MV-4-11 (cell line): ENCODE measurements at regions not wholly inside any gene's neighbourhood (a gene's known extent, or its start where the extent isn't known, plus 50 kb on each side); places are given as distances from the start of the nearest gene placed in this dataset.

Source experiments
- DNase-seq: peaks from one replicate; lab custom pipeline; 2025; lab: John Stamatoyannopoulos, UW

- DNase-seq: no peak
These were observed 496.3 kb downstream of the SLC4A3 start for GRCh38 chr2:220123751-220124150.

DNA sequence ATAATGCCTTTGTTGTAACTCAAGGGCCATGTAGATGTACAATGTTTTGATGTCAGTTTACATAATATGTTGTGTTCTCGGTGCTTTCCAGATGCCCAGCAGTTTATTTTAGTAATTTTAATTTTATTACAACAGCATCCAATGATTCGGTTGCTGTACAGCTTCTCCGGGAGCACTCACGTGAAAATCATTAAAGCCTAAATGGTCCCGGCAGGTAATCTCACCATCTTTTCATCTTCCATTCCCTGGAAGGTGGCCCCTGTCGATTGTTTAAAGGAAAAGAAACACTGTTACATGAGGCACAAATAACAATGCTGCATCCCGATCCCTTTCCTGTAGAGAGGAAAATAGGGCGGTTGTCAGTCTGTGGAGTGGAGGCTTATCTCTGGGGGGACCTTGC is 498.1 kb downstream of the SLC4A3 start:
- no peak for DNase-seq

GRCh38 chr2:220127311-220127710 is 499.9 kb downstream of the SLC4A3 start:
- no peak for DNase-seq

DNA sequence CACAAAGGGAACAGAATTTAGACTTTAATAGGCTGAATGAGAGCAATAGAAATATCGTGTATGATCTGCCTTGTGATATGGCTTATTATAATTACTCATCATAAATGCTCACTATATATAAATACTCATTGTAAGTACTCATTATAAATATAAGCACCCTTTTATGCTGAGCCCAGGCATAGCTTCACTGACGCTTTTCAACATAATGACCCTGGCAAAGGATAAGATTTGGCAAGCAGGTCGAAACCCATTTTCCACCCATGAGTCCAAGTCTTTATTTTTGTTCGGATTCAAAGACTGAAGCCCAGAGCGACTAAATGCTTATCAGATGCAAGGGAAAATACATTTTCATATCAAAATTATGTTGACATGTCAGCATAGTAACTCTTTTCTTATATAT is 500.4 kb downstream of the SLC4A3 start:
- no peak for DNase-seq

DNA sequence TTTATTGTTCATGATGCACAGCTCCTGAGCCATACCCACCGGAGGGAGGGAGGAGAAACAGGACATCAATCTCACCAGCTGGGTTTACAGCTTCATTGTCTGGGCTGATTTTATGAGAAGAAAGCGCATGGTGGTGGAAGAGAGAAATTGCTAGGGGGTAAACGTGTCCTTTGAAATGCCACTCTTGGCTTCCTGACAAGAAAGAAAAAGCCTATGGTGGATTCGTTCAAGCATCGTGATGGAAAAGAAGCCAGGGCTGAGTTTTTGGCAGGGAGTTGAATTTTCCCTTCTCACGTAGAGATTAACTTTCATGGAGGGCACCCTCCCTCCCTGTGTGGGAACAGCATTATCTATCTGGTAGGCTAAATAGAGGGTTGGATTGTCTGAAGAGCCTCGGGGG is 502.0 kb downstream of the SLC4A3 start:
- DNase-seq: no peak

DNA sequence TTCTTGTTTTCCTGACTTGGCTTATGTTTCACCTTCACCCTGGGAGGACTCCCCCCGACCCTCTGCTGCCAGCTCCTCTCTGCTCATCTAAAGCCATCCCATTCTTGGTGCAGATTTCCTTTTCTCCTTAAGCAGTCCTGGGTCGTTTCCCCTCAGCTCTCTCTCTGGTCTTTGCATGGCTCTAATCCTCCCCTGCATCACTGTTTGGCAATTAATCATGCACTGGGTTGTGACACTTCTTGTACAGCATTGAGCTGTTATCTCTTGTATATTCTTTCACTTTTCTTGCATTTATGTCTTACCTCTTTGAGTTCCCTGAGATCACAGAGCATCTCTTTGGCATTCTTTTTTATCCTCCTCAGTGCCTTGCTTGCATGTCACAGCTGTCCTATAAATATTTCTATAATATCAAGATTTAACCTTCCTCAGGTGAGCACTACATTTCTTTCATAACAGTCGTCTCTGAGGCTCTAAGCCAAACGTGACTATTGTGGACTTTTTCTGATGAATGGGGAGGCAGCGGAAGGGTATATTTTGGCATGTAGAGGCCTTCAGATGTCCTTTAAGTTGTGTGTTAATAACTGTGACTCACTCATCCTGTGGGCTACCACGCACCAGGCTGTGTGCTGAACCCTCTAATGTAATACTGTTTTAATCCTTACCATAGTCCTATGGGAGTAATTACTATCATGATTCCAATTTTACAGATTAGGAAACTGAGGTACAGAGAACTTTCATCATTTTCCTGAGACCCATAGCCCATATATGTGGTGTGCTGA is 507.5 kb downstream of the SLC4A3 start:
- no peak for DNase-seq

GRCh38 chr2:220143336-220143735 is 515.9 kb downstream of the SLC4A3 start:
- peak; percentile 68 for DNase-seq

DNA sequence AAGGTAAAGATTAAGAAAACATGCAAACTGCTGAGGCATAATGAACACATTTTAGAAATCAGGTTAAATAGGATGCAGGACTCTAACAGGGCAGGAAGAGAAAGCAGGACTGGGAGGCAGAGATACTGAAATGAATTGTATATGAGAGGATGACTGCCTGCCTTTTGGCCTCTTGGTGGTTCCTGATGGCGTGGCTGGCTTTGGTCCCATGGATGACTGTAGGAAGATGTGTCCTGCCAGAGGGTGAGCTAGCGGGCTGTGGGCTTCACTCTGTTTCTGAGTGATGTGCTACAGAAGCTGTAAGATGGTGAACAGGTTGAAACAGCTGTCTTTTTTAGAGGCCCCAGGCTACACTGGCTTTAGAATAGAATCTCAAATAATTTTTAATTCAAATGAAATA is 517.0 kb downstream of the SLC4A3 start:
- no peak for DNase-seq

- no peak for DNase-seq
These were observed 520.0 kb downstream of the SLC4A3 start for GRCh38 chr2:220147161-220148038.

- DNase-seq: no peak
These were observed 521.2 kb downstream of the SLC4A3 start for GRCh38 chr2:220148471-220149248.

DNA sequence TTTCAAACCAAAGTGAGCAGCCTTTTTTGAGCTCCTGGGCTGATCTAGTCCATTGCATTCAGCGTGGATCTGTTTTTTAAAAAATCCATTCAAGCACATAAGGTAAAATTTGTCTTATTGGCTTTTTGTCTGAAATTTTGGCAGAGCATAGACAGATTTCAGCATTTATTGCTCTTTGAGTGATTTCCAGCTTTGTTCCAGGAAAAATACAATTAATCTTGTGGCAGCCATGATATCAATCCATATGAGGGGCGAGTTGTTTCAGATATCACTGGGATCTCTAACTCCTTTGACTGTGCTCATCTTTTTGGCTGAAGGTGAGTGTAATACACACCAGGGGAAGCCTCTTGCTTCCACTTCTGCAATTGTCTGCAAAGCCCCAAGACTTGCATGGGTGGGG is 523.9 kb downstream of the SLC4A3 start:
- DNase-seq: no peak

GRCh38 chr2:220152281-220152935 is 525.0 kb downstream of the SLC4A3 start:
- DNase-seq: no peak

- DNase-seq: no peak
These were observed 525.7 kb downstream of the SLC4A3 start for GRCh38 chr2:220153118-220153517.

GRCh38 chr2:220154304-220154703 is 526.9 kb downstream of the SLC4A3 start:
- no peak for DNase-seq

DNA sequence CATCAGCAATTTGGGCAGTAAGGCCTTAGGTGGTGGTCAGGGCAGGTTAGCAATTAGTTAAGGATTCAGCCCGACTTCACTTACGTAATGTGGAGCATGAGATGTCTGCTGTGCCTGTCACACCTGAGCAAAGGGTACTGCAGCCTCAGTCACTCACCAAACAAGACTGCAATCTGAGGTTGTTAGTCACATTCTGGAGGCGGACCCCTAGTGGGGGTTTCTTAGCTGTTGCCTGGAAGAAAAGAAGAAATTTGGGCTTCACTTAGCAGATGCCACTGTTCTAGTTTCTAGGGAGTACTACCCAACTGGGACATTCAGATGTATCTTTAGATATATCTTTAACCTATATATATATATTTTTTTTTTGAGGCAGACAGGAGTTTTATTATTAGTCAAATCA is 529.9 kb downstream of the SLC4A3 start:
- no peak for DNase-seq

DNA sequence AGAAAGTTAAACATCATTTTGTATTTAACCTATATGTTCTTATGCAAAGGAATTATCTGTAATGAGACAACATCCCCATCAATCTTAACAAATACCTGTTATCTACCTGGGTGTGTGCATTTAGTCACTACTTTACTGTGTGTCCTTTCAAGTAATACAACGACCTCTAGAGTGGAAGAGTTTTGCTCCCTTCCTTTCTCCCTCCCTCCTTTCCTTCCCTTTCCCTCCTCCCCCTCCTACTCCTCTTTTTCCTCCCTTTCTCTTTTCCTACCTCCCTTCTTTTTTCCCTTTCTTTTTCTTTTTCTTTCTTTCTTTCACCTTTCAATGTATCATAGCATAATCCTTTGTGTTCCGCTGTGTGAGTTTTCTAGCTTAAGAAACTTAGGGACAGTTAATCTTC is 532.3 kb downstream of the SLC4A3 start:
- DNase-seq: no peak

DNA sequence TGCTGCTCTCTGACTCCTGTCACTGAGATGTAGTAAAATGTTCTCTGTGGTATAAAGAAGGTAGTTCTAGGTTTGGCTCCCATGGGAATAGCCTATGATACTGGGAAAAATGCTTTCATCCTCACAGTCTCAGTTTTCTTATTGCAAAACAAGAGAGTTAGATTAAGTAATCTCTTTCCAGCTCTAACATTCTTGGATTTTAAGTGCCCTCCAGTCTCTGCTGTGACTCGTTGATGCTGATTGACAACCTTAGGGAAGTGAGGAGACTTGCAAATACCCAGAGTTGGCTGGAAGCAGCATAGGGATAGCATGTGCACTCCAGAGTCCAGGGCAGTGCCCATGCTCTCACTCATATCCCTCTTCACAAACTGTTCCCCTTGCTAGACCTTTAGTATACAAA is 534.9 kb downstream of the SLC4A3 start:
- DNase-seq: no peak

DNA sequence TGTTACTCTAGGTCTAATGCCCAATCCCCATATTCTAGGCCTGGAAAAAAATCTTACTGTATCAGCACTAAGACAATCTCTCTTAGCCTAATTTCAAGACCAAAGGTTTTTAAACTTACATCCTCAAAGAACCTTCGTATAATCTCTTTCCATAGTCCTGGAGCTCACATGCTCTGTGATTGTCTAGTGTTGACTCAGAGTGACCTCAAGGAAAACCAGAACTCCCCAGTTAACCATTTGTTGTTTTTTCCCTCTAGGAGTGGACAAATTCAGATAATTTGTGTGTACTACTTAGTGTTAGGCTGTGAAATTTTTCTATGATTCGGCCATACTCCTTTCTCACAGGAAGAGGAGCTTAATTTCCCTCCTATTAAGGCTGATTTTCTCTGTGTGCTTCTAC is 536.1 kb downstream of the SLC4A3 start:
- no peak for DNase-seq

DNA sequence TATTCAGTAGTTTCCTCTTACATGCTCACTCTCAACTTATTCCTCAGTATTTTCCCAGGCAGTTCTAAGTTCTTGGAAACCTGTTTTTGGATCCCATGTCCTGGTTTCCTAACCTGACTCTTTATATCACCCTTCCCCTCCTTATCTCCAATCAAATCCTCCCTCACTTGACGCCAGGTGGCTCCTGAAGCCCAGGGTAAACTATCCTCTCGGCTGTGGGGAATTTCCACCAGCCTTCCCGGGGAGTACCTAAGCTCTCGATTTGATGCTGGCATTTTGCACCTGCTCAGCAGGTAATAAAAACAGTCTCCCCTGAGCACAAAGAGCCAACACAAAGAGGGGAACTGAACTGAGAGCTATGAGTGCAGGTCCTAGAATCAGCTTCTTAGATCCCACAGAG is 538.0 kb downstream of the SLC4A3 start:
- no peak for DNase-seq

DNA sequence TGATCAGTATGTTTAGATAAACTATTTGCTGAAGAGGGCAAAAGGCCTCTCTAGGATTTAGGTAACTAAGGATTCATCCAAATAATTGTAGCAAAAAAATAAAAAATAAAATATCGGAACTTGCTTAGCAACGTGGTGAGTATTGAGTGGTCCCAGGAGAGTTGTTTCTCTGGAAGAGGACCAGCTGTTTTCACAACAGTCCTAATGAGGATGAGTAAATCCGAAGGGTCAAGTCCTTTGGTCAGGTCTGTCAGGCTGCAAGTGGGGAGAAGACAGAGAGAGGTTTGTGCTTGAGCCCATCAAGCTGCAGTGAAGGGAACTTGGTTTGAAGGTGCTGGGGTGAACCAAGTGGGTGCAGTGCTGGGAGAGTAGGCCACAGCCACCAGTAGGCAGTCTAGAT is 539.2 kb downstream of the SLC4A3 start:
- DNase-seq: no peak

GRCh38 chr2:220167956-220168355 is 540.5 kb downstream of the SLC4A3 start:
- DNase-seq: no peak
